Neural progenitor cell (in vitro differentiated cells): ENCODE measurements at regions not wholly inside any gene's neighbourhood (a gene's known extent, or its start where the extent isn't known, plus 50 kb on each side); places are given as distances from the start of the nearest gene placed in this dataset.

Experiments used
- EZH2 ChIP-seq: fragments of 200-600 bp; sonication (generic); IDR thresholded peaks from 2 replicates; pipeline ENCODE4 v1.6.1; 2017; ENCODE audit warnings: antibody characterized with exemption, mild to moderate bottlenecking, moderate library complexity
- EZH2phosphoT487 ChIP-seq: fragments of 200-600 bp; sonication (generic); IDR thresholded peaks from 2 replicates; pipeline ENCODE4 v1.6.1; 2017; ENCODE audit warnings: antibody characterized with exemption
- TF ChIP-seq, protein P1 (sequence below): fragments of 200-600 bp; sonication (generic); IDR thresholded peaks from 2 replicates; pipeline ENCODE4 v1.5.1; 2017; ENCODE audit warnings: antibody characterized with exemption, mild to moderate bottlenecking

DNA sequence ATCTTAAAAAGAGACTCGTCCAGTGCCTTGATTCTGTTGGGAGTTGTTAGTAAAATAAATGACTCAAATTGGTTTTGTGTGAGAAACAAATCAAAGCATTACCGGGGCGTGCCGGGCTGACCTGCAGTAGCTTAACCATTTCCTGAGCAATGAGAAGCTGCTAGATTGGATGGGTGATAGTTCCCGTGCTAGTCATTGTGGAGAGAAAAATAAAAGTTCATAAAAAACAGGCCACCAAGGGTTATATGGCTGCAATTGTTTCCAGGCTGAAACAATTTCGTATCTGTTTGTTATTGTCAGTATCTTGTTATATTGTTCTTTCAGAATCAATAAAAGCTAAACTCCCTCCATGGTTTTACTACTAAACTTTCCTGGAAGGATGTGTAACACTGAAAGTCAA, 314.4 kb downstream of the MTX2 start:
- TF ChIP-seq, protein P1, sequence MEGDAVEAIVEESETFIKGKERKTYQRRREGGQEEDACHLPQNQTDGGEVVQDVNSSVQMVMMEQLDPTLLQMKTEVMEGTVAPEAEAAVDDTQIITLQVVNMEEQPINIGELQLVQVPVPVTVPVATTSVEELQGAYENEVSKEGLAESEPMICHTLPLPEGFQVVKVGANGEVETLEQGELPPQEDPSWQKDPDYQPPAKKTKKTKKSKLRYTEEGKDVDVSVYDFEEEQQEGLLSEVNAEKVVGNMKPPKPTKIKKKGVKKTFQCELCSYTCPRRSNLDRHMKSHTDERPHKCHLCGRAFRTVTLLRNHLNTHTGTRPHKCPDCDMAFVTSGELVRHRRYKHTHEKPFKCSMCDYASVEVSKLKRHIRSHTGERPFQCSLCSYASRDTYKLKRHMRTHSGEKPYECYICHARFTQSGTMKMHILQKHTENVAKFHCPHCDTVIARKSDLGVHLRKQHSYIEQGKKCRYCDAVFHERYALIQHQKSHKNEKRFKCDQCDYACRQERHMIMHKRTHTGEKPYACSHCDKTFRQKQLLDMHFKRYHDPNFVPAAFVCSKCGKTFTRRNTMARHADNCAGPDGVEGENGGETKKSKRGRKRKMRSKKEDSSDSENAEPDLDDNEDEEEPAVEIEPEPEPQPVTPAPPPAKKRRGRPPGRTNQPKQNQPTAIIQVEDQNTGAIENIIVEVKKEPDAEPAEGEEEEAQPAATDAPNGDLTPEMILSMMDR = no peak
- no peak for TF ChIP-seq EZH2
- TF ChIP-seq EZH2phosphoT487 = no peak
